Choroid plexus epithelial cell (primary cell): ENCODE measurements at regions not wholly inside any gene's neighbourhood (a gene's known extent, or its start where the extent isn't known, plus 50 kb on each side); places are given as distances from the start of the nearest gene placed in this dataset.
A peak's percentile ranks its signal among the peaks of the same experiment; 100 is the strongest.

Source experiments
- DNase-seq: peaks from one replicate; pipeline ENCODE4 v3.0.0-alpha.2; 2010; ENCODE audit warnings: low read depth
- H3K4me3 ChIP-seq: 2 replicates; pipeline ENCODE4 v1.5.1; 2011; ENCODE audit warnings: low read depth, mild to moderate bottlenecking, control low read depth, low read length, moderate library complexity
- TF ChIP-seq, protein P1 (sequence below): conservative IDR thresholded peaks from 2 replicates; pipeline ENCODE4 v1.5.1; 2011; ENCODE audit warnings: low read depth, mild to moderate bottlenecking, control low read depth, inconsistent platforms, low read length, moderate library complexity

DNA sequence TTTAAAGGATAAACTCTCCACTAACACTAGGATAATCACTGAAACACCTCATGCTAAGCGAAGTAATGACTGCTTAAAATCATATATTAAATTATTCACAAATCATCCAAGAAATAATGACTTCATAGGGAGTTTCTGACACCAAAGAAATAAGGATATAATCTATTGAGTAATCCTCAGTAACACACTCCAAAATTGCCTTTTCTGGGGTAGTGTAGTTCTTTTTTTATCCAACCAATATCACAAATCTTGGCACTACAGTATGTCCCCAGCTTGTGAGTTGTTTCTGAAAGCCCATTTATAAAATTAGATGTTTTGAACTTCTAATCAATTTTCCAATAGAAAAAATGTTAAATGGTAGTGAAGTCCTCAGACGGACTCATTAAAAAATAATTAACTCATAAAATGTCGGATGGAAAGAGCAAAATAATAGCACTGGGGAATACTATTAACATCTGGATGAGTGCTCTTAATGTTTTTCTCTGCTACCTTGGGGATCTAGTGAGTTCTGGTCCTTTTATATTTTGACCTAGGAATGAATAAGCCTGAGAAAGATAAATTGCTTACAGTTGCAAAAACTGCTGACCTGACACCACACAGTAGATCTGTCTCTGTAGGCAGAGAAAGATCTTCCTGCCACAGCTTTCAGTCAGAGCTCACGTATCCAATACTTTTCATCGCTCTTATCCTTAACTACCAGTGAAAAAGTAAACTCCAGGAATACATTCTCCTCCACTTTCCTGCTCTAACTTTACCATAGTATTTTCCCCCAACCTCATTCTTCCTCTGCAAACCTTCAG lies 618.5 kb upstream of the ANKRD30A start:
- no peak for DNase-seq
- TF ChIP-seq, protein P1, sequence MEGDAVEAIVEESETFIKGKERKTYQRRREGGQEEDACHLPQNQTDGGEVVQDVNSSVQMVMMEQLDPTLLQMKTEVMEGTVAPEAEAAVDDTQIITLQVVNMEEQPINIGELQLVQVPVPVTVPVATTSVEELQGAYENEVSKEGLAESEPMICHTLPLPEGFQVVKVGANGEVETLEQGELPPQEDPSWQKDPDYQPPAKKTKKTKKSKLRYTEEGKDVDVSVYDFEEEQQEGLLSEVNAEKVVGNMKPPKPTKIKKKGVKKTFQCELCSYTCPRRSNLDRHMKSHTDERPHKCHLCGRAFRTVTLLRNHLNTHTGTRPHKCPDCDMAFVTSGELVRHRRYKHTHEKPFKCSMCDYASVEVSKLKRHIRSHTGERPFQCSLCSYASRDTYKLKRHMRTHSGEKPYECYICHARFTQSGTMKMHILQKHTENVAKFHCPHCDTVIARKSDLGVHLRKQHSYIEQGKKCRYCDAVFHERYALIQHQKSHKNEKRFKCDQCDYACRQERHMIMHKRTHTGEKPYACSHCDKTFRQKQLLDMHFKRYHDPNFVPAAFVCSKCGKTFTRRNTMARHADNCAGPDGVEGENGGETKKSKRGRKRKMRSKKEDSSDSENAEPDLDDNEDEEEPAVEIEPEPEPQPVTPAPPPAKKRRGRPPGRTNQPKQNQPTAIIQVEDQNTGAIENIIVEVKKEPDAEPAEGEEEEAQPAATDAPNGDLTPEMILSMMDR, result no peak
- H3K4me3 ChIP-seq, result no peak overlapping the region

DNA sequence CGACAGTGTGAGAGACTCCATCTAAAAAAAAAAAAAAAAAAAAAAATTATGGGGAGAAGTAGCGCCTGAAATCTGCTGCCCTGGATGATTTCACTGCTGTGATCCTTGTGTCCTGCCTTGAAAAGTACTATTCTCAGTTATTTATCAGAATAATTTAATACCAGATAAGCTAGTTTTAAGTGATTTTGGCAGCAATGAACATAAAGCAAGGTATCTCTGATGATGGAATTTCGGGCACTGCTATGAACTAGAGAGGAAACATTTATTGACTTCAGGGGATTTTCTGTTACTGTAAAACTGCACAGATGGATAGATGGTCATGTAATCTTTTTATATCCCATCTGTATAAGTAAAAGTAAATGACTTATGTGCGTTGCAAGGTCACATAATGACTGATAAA lies 619.1 kb upstream of the ANKRD30A start:
- TF ChIP-seq, protein P1, result no peak
- H3K4me3 ChIP-seq, result no peak overlapping the region
- no peak for DNase-seq

DNA sequence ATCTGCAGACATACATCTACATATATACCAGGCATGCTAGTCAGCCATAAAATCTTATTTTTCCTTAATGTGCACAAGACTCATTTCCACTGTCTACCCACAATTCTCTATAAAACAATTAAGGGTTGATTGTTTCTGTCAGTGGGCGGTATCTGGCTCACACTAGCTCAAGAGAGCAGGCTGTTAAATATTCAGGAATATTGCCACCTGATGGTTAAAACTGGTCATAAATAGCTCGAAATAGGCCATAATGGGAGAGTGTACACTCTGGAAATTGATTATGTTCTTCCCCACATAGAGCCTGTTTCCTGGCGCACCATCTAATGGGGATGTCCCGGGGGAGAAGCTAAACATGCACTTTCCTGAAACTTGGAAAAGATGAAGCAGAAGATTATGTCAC lies 620.6 kb upstream of the ANKRD30A start:
- DNase-seq, result peak; percentile 42
- TF ChIP-seq, protein P1, result peak; percentile 35
- no peak overlapping the region for H3K4me3 ChIP-seq

DNA sequence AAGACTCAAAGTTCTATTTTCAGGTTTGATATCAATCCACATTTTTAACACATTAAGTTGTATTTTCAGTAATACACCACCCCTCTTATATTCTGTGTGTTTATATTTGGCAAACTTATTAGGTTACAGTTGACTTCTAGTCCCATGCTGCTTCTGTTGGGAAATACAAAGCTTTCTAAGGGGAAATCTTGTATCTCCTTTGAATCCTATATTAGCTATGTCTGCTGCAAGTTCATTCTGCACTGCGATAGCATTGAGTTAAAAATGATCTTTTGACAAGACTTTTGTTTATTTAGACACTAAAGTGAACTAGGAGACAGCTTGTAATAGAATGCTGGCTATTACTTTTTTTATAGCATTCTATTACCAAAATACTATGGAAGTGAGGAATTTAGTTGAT lies 625.1 kb upstream of the ANKRD30A start:
- H3K4me3 ChIP-seq, result no peak overlapping the region
- peak; percentile 33 for DNase-seq
- TF ChIP-seq, protein P1, result no peak

DNA sequence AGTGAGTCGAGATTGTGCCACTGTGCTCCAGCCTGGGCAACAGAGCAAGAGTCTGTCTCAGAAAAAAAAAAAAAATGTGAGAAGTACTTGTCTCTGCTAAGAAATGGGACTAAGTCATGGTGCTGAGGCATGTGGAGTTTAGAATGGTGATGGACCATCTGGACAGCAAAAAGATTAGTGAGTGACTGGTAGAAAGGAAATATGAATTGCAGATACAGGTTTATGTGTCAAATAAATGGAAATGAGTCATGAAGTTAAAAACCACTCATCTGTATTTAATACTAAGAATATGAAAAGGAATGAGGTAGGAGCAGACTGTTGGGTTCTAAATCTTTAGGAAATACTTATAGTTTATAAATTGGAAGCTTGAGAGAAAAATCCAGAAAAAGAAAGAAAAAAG lies 625.7 kb upstream of the ANKRD30A start:
- DNase-seq, result peak; percentile 15
- TF ChIP-seq, protein P1, result no peak
- no peak overlapping the region for H3K4me3 ChIP-seq

DNA sequence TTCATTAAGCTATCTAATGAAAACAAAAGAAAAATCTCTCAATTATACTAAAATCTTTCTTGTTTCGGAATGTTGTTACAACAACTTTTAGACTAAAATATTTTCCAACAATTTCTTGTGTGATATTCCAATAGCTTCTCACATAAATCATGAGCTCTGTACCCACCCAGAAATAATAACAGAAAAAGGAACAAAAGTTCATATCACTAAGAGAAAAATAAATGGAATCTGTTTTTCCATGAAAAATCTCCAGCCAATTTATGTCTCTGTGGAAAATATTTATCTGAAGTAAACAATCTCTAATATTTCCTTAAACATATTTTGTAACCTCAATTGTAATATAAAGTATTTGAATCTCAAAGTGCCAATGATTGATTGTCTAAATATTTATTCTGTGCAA lies 628.6 kb upstream of the ANKRD30A start:
- TF ChIP-seq, protein P1, result no peak

DNA sequence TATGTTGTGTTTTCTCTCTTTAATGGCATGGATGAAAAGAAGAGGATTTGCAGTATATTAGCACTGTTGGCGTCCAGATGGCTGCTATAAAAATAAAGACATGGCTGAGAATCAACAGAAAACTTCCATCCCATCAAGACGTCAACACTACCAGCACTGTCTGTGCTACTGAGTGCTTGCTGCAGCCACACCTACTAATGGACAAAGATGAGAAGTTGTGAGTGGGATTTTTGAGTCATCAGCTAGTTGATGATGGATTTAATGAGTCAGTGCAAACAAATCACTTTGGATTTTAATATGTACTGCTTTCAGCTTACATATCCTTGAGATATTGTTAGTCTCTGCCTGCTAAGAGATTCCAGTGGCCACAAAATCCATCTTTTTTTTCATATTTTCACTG lies 631.0 kb upstream of the ANKRD30A start:
- DNase-seq, result peak; percentile 74
- H3K4me3 ChIP-seq, result no peak overlapping the region
- TF ChIP-seq, protein P1, result no peak

More for the DNA sequence above, 628.6 kb upstream of the ANKRD30A start:
- DNase-seq, result no peak
- no peak overlapping the region for H3K4me3 ChIP-seq
